22Rv1 (cell line): ENCODE measurements at regions not wholly inside any gene's neighbourhood (a gene's known extent, or its start where the extent isn't known, plus 50 kb on each side); places are given as distances from the start of the nearest gene placed in this dataset.

Source experiments
- ZFX ChIP-seq: fragments of 450-650 bp; IDR thresholded peaks from 2 replicates; pipeline ENCODE4 v1.6.1; 2017; ENCODE audit warnings: antibody characterized with exemption, borderline replicate concordance
- TF ChIP-seq, protein P1 (sequence below): fragments of 450-650 bp; IDR thresholded peaks from 2 replicates; pipeline ENCODE4 v1.5.1; 2017; ENCODE audit warnings: mild to moderate bottlenecking

DNA sequence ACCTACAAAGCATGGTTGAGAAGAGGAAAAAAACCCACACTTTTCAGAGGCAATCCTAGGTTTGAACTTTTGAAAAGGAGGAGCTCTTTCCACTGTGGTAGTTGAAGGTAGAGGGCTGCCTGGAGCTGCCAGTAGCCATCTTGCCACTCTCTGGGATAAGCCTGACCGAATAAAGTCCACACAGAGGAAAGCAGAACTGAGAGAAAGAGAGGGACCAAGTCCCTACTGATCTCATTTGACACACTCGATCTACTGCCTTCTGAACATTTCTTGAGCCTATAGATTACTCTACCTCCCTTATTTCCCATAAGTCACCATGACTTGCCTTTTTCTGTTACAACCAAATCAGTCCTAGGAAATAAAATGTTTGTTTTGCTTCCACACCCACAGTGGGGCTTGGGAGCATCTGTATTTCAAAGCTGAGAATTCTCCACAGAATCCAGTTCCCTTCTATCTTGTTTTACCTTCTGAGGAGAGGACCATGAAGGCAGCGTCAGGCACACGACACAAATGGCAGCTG is 147.0 kb upstream of the PTPRK start:
- TF ChIP-seq, protein P1, sequence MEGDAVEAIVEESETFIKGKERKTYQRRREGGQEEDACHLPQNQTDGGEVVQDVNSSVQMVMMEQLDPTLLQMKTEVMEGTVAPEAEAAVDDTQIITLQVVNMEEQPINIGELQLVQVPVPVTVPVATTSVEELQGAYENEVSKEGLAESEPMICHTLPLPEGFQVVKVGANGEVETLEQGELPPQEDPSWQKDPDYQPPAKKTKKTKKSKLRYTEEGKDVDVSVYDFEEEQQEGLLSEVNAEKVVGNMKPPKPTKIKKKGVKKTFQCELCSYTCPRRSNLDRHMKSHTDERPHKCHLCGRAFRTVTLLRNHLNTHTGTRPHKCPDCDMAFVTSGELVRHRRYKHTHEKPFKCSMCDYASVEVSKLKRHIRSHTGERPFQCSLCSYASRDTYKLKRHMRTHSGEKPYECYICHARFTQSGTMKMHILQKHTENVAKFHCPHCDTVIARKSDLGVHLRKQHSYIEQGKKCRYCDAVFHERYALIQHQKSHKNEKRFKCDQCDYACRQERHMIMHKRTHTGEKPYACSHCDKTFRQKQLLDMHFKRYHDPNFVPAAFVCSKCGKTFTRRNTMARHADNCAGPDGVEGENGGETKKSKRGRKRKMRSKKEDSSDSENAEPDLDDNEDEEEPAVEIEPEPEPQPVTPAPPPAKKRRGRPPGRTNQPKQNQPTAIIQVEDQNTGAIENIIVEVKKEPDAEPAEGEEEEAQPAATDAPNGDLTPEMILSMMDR, result no peak
- TF ChIP-seq ZFX, result no peak
